ENCODE measurements at regions not wholly inside any gene's neighbourhood (a gene's known extent, or its start where the extent isn't known, plus 50 kb on each side); places are given as distances from the start of the nearest gene placed in this dataset.
"Not testable (repeated sequence)": the region's sequence is repeated elsewhere in the genome, so short reads cannot be mapped to it uniquely, and the experiment has no call there.

- Histone ChIP-seq H3K4me1 (ENCODE audit: control insufficient read depth in 1 of 2, insufficient read depth in 2 of 2, low read length in 2 of 2) (no peaks in the 10 kb centered on the region), H3K9me3 (ENCODE audit: control insufficient read depth in 1 of 2, low read length in 2 of 2) (no peaks in the 10 kb centered on the region), H3K4me3 (ENCODE audit: low read depth in 1 of 2, low read length in 2 of 2) (no peak overlapping the region), H3K27ac (ENCODE audit: low read length) (no peak overlapping the region), H3K36me3 (ENCODE audit: control insufficient read depth in 1 of 2, insufficient read depth in 2 of 2, low read length in 2 of 2) (no peaks in the 10 kb centered on the region), H3K27me3 (ENCODE audit: low read depth, low read length) (no peaks in the 10 kb centered on the region)
Observed at GRCh38 chr5:91486638-91487037, 103.5 kb upstream of the ARRDC3 start.

GRCh38 chr5:91484662-91485061 is 101.5 kb upstream of the ARRDC3 start:
- Histone ChIP-seq H3K9me3 (ENCODE audit: control insufficient read depth in 1 of 2, low read length in 2 of 2) (no peaks in the 10 kb centered on the region), H3K4me1 (ENCODE audit: control insufficient read depth in 1 of 2, insufficient read depth in 2 of 2, low read length in 2 of 2) (no peaks in the 10 kb centered on the region), H3K36me3 (ENCODE audit: control insufficient read depth in 1 of 2, insufficient read depth in 2 of 2, low read length in 2 of 2) (no peaks in the 10 kb centered on the region), H3K27me3 (ENCODE audit: low read depth, low read length) (no peaks in the 10 kb centered on the region), H3K27ac (ENCODE audit: low read length) (no peak overlapping the region), H3K4me3 (ENCODE audit: low read depth in 1 of 2, low read length in 2 of 2) (no peak overlapping the region)

- not testable (repeated sequence) for H3K36me3 ChIP-seq (ENCODE audit: control insufficient read depth in 1 of 2, insufficient read depth in 2 of 2, low read length in 2 of 2); H3K4me1 ChIP-seq (ENCODE audit: control insufficient read depth in 1 of 2, insufficient read depth in 2 of 2, low read length in 2 of 2); H3K27ac ChIP-seq (ENCODE audit: low read length); H3K9me3 ChIP-seq (ENCODE audit: control insufficient read depth in 1 of 2, low read length in 2 of 2); H3K27me3 ChIP-seq (ENCODE audit: low read depth, low read length); H3K4me3 ChIP-seq (ENCODE audit: low read depth in 1 of 2, low read length in 2 of 2)
Observed at GRCh38 chr5:91479376-91479775, 96.3 kb upstream of the ARRDC3 start.

DNA sequence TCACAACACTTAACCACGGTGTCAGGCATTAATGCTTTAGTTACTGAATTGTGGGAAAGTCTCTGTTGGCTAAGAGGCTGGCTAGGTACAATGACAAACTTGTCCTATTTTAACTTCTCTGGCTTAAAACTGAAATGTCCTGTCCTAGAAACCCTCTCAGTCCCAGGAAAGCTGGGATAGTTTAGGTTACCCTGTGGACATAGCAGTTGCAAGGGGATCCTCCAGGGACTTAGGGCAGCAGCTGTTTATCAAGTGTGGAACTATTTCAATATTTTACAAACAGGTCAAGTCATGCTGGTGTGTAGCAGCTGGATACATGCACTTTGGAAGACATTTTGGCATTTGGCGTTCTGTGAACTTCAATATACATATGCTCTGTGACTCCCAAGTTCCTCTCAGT is 95.0 kb upstream of the ARRDC3 start:
- no peak overlapping the region for H3K4me3 ChIP-seq (ENCODE audit: low read depth in 1 of 2, low read length in 2 of 2)

GRCh38 chr5:91477408-91477807 is 94.3 kb upstream of the ARRDC3 start:
- no peaks in the 10 kb centered on the region for H3K9me3 ChIP-seq (ENCODE audit: control insufficient read depth in 1 of 2, low read length in 2 of 2)
- no peak overlapping the region for H3K4me3 ChIP-seq (ENCODE audit: low read depth in 1 of 2, low read length in 2 of 2)
- no peaks in the 10 kb centered on the region for H3K27me3 ChIP-seq (ENCODE audit: low read depth, low read length)
- H3K27ac ChIP-seq (ENCODE audit: low read length), result no peak overlapping the region
- no peaks in the 10 kb centered on the region for H3K4me1 ChIP-seq (ENCODE audit: control insufficient read depth in 1 of 2, insufficient read depth in 2 of 2, low read length in 2 of 2)
- H3K36me3 ChIP-seq (ENCODE audit: control insufficient read depth in 1 of 2, insufficient read depth in 2 of 2, low read length in 2 of 2), result no peaks in the 10 kb centered on the region

More for the DNA sequence above, 95.0 kb upstream of the ARRDC3 start:
- Histone ChIP-seq H3K27ac (ENCODE audit: low read length) (no peak overlapping the region), H3K4me1 (ENCODE audit: control insufficient read depth in 1 of 2, insufficient read depth in 2 of 2, low read length in 2 of 2) (no peaks in the 10 kb centered on the region), H3K36me3 (ENCODE audit: control insufficient read depth in 1 of 2, insufficient read depth in 2 of 2, low read length in 2 of 2) (no peaks in the 10 kb centered on the region), H3K27me3 (ENCODE audit: low read depth, low read length) (no peaks in the 10 kb centered on the region), H3K9me3 (ENCODE audit: control insufficient read depth in 1 of 2, low read length in 2 of 2) (no peaks in the 10 kb centered on the region)

- Histone ChIP-seq H3K4me3 (ENCODE audit: low read depth in 1 of 2, low read length in 2 of 2) (no peak overlapping the region), H3K27ac (ENCODE audit: low read length) (no peak overlapping the region), H3K4me1 (ENCODE audit: control insufficient read depth in 1 of 2, insufficient read depth in 2 of 2, low read length in 2 of 2) (no peaks in the 10 kb centered on the region), H3K36me3 (ENCODE audit: control insufficient read depth in 1 of 2, insufficient read depth in 2 of 2, low read length in 2 of 2) (no peaks in the 10 kb centered on the region), H3K27me3 (ENCODE audit: low read depth, low read length) (no peaks in the 10 kb centered on the region), H3K9me3 (ENCODE audit: control insufficient read depth in 1 of 2, low read length in 2 of 2) (no peaks in the 10 kb centered on the region)
Observed at GRCh38 chr5:91474201-91474600, 91.1 kb upstream of the ARRDC3 start.

DNA sequence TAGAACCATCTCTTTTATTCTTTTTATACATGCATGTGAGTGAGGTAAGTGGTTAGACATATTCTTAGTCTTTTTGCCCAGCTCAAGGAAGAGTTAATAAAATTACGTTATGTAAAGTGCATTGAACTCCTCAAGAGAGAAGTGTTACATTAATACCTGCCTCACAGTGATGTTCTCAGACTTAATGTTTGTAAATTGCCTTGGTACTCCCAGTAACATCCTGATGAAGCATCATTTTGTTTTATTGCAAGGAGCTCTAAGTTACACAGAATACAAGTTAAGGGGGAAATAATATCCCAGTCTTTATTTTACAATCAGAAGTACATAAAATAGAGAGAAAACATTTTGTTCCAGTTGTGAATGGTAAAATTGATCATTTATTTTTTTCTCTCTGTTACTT is 89.5 kb upstream of the ARRDC3 start:
- Histone ChIP-seq H3K27ac (ENCODE audit: low read length) (no peak overlapping the region), H3K36me3 (ENCODE audit: control insufficient read depth in 1 of 2, insufficient read depth in 2 of 2, low read length in 2 of 2) (no peaks in the 10 kb centered on the region), H3K9me3 (ENCODE audit: control insufficient read depth in 1 of 2, low read length in 2 of 2) (no peaks in the 10 kb centered on the region), H3K4me1 (ENCODE audit: control insufficient read depth in 1 of 2, insufficient read depth in 2 of 2, low read length in 2 of 2) (no peaks in the 10 kb centered on the region), H3K4me3 (ENCODE audit: low read depth in 1 of 2, low read length in 2 of 2) (no peak overlapping the region), H3K27me3 (ENCODE audit: low read depth, low read length) (no peaks in the 10 kb centered on the region)

DNA sequence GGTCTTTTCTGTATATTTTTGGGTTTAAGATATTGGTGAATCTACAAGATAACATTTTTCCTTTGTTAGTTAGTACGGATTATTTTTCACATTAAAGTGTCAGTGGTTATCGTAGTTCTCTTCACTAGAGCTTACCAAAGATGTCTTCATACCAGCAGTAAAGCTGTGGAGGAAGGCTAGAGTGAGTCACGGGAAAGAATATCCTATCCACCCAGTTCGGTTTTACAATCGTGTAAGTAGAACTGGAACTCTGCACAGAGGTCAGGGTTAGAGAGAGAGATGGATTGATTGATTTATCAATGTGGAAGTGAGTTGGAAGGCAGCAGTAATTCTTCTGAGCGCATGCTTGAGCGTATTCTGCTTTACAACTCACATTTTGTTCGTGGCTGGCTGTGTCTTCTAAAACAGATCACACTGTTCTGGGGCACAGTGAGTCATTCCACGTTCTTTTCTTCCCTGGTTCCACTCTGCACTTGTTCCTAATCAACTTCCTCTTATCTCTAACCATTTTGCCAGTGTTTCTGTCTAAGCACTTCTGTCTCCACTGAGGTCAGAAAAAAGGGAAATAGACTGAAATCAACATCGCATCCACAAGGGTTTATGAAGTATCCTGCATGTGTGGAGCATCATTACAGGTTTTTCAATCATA is 86.5 kb upstream of the ARRDC3 start:
- Histone ChIP-seq H3K4me3 (ENCODE audit: low read depth in 1 of 2, low read length in 2 of 2) (no peak overlapping the region), H3K4me1 (ENCODE audit: control insufficient read depth in 1 of 2, insufficient read depth in 2 of 2, low read length in 2 of 2) (no peaks in the 10 kb centered on the region), H3K9me3 (ENCODE audit: control insufficient read depth in 1 of 2, low read length in 2 of 2) (no peaks in the 10 kb centered on the region), H3K27ac (ENCODE audit: low read length) (peak overlapping the region; percentile 57), H3K36me3 (ENCODE audit: control insufficient read depth in 1 of 2, insufficient read depth in 2 of 2, low read length in 2 of 2) (no peaks in the 10 kb centered on the region), H3K27me3 (ENCODE audit: low read depth, low read length) (no peaks in the 10 kb centered on the region)

DNA sequence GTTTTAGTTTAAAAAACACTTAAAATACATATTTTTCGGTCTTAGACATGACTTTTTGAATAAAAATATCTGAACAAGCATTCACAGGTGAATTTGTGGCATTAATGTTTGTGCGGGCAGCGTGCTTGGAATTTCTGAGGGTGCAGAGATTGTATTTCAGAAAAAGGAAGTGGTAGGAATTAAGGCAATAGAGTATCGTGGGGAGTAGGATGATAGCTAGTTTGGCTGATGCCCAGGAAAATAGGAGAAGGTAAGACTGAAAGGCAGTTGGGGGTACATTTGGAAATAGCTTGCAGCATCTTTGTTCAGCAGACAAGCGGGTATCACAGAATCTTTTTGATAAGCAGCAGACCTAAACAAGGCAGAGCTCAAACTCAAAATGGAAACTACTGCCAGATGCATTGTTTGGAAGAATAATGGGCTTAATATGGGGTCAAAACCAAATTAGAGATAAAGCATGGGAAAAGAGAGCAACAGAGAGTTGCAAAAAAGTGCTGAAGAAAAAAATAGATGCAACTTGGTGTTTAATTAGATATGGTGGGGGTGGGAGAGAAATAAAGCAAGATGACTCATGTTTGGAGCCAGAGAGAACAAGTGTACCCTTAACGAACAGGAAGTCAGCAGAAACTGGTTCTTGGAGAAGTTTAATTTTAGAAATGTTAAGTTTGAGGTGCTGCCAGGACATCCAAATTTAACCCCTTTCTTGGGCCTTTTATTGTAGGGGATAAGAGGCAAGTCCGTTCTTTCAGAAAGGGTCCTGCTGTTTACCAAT is 85.7 kb upstream of the ARRDC3 start:
- no peaks in the 10 kb centered on the region for H3K27me3 ChIP-seq (ENCODE audit: low read depth, low read length)
- H3K9me3 ChIP-seq (ENCODE audit: control insufficient read depth in 1 of 2, low read length in 2 of 2), result no peaks in the 10 kb centered on the region
- no peaks in the 10 kb centered on the region for H3K4me1 ChIP-seq (ENCODE audit: control insufficient read depth in 1 of 2, insufficient read depth in 2 of 2, low read length in 2 of 2)
- no peak overlapping the region for H3K4me3 ChIP-seq (ENCODE audit: low read depth in 1 of 2, low read length in 2 of 2)
- H3K27ac ChIP-seq (ENCODE audit: low read length), result peak overlapping the region; percentile 57
- H3K36me3 ChIP-seq (ENCODE audit: control insufficient read depth in 1 of 2, insufficient read depth in 2 of 2, low read length in 2 of 2), result no peaks in the 10 kb centered on the region

GRCh38 chr5:91464886-91465646 is 81.9 kb upstream of the ARRDC3 start:
- Histone ChIP-seq H3K4me1 (ENCODE audit: control insufficient read depth in 1 of 2, insufficient read depth in 2 of 2, low read length in 2 of 2) (no peaks in the 10 kb centered on the region), H3K27me3 (ENCODE audit: low read depth, low read length) (no peaks in the 10 kb centered on the region), H3K9me3 (ENCODE audit: control insufficient read depth in 1 of 2, low read length in 2 of 2) (no peaks in the 10 kb centered on the region), H3K27ac (ENCODE audit: low read length) (no peak overlapping the region), H3K4me3 (ENCODE audit: low read depth in 1 of 2, low read length in 2 of 2) (no peak overlapping the region), H3K36me3 (ENCODE audit: control insufficient read depth in 1 of 2, insufficient read depth in 2 of 2, low read length in 2 of 2) (no peaks in the 10 kb centered on the region)

DNA sequence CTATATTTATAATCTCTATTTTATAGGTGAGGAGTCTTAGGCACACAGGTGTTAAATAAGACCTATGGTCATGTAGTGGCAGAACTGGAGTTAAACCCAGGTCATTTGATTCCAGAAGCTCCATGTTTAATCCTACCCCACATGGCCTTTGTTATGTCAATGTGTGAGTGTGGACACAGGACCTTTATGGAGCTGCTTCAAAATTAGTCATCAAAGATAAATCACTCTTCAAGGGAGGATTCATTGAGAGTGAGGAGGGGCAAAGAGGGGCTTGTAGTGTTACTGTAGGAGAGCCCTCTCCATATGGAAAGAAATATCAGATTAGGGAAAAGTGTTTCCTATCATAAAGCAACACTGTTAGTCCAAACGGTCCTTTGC is 74.6 kb upstream of the ARRDC3 start:
- no peak overlapping the region for H3K27ac ChIP-seq (ENCODE audit: low read length)
- H3K4me1 ChIP-seq (ENCODE audit: control insufficient read depth in 1 of 2, insufficient read depth in 2 of 2, low read length in 2 of 2), result no peaks in the 10 kb centered on the region
- H3K9me3 ChIP-seq (ENCODE audit: control insufficient read depth in 1 of 2, low read length in 2 of 2), result no peaks in the 10 kb centered on the region
- no peaks in the 10 kb centered on the region for H3K36me3 ChIP-seq (ENCODE audit: control insufficient read depth in 1 of 2, insufficient read depth in 2 of 2, low read length in 2 of 2)
- no peak overlapping the region for H3K4me3 ChIP-seq (ENCODE audit: low read depth in 1 of 2, low read length in 2 of 2)
- no peaks in the 10 kb centered on the region for H3K27me3 ChIP-seq (ENCODE audit: low read depth, low read length)
